A549 (cell line): ENCODE measurements at regions not wholly inside any gene's neighbourhood (a gene's known extent, or its start where the extent isn't known, plus 50 kb on each side); places are given as distances from the start of the nearest gene placed in this dataset.

Experiments
- CHD4 ChIP-seq: fragments of 200-600 bp; sonication (generic); IDR thresholded peaks from 2 replicates; pipeline ENCODE4 v1.6.1; 2016; ENCODE audit warnings: antibody characterized with exemption, mild to moderate bottlenecking, borderline replicate concordance
- CTCF ChIP-seq: fragments of >200 bp; sonication (Bioruptor Twin); formaldehyde crosslinking; IDR thresholded peaks from 3 replicates; pipeline ENCODE4 v1.5.1; 2016
- EP300 ChIP-seq, 2 experiments: fragments of >200 bp; sonication (Bioruptor Twin); formaldehyde crosslinking; IDR thresholded peaks; 2 replicates in 1 of 2; 3 replicates in 1 of 2; pipeline ENCODE4 v1.6.1; 2016 to 2017
- JUN ChIP-seq, 2 experiments: fragments of >200 bp; sonication (Bioruptor Twin); formaldehyde crosslinking; IDR thresholded peaks; 2 replicates in 1 of 2; 3 replicates in 1 of 2; pipeline ENCODE4 v1.6.1; 2016 to 2017
- MAX ChIP-seq: IDR thresholded peaks from 2 replicates; pipeline ENCODE4 v1.6.1; 2012
- MAZ ChIP-seq: fragments of 150-350 bp; IDR thresholded peaks from 2 replicates; pipeline ENCODE4 v1.6.1; 2014; ENCODE audit warnings: antibody characterized with exemption, low read depth, low read length, borderline replicate concordance
- POLR2A ChIP-seq: IDR thresholded peaks from 2 replicates; pipeline ENCODE4 v1.6.1; 2012; ENCODE audit warnings: mild to moderate bottlenecking, low read length
- ZC3H11A ChIP-seq: fragments of 450-650 bp; IDR thresholded peaks from 2 replicates; pipeline ENCODE4 v1.6.1; 2014; ENCODE audit warnings: antibody characterized with exemption, mild to moderate bottlenecking

GRCh38 chr7:115548756-115549155 is 481.8 kb downstream of the TFEC start:
- TF ChIP-seq MAX (no peak), CTCF (no peak), MAZ (no peak), CHD4 (no peak), EP300 (IDR thresholded peaks at IDR 0.05) (no peak), JUN (IDR thresholded peaks at IDR 0.05) (no peak), POLR2A (no peak), ZC3H11A (no peak)
